HT-29 (cell line): ENCODE measurements at regions not wholly inside any gene's neighbourhood (a gene's known extent, or its start where the extent isn't known, plus 50 kb on each side); places are given as distances from the start of the nearest gene placed in this dataset.
"Not testable (repeated sequence)": the region's sequence is repeated elsewhere in the genome, so short reads cannot be mapped to it uniquely, and the experiment has no call there.

Experiments used
- DNase-seq: peaks from one replicate; pipeline ENCODE4 v3.0.0-alpha.2; 2015; ENCODE audit warnings: low spot score

DNA sequence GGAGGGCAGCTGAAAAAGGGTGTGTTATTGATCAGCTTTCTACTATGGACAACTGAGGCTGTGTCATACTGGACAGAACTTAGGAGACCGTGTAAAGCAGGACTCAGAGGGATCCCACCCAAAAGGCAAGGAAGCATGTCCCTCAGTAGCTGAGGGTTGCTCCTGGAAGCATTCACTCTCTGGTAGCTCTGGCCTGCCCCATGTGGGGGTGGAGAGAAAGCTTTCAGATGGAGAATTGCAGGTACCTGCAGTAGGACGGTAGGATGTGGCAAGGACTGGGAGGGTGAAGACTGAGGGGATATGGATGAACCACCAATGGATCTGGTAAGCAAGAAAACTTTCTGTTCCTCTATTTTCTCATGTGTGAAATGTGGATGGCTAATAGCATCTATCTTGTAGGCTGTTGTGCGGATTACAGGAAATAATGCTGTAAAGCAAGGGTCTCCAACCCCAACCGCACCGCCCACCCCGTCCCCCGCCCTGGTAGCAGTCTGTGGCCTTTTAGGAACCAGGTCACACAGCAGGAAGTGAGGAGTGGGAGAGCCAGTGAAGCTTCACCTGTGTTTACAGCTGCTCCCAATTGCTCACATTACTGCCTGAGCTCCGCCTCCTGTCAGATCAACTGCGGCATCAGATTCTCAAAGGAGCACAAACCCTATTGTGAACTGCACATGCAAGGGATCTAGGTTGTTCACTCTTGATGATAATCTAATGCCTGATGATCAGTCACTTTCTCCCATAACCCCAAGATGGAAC, 157.7 kb upstream of the PROK2 start:
- DNase-seq, result no peak

DNA sequence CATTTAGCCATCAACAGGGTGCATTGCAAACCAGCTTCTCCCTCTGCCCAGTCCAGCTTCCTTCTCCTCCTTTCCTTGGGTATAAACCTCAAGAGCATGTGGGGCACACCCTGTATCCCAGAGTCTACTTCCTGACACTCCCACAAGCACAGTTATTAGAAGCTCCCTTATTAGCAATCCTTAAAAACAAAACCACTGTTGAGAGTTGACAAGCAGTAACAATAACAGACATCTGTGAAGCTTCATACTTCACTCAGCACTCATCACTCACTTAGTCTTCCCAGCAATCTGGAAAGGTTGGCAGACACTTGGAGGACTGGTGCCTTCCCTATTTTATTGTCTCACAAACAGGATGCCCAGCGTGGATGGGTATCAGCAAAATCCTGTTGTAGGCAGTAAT, 155.5 kb upstream of the PROK2 start:
- DNase-seq, result no peak

GRCh38 chr3:71938081-71938480, 153.1 kb upstream of the PROK2 start:
- DNase-seq, result not testable (repeated sequence)

DNA sequence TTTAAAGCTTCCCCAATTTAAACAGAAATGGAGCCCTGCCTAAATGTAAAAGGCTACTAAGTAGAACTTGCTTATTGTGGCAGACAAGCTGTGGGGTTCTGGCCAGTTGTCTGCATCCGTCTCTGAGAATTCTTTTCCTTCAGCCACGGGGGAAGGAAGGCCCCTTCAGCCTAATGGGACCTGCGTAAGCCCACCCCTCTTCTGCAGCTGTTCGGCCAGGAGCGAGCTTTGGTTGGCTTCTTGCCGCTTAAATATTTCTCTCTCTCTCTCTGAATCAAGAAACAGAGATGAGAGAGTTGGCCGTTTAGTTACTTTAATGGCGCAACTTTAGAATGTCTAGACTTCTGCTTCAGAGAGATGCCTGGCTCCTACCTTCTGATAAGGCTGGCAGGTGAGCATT, 151.7 kb upstream of the PROK2 start:
- no peak for DNase-seq

- no peak for DNase-seq
Measured at GRCh38 chr3:71934520-71935270, 149.7 kb upstream of the PROK2 start.

GRCh38 chr3:71931922-71932321, 147.0 kb upstream of the PROK2 start:
- DNase-seq, result no peak

DNA sequence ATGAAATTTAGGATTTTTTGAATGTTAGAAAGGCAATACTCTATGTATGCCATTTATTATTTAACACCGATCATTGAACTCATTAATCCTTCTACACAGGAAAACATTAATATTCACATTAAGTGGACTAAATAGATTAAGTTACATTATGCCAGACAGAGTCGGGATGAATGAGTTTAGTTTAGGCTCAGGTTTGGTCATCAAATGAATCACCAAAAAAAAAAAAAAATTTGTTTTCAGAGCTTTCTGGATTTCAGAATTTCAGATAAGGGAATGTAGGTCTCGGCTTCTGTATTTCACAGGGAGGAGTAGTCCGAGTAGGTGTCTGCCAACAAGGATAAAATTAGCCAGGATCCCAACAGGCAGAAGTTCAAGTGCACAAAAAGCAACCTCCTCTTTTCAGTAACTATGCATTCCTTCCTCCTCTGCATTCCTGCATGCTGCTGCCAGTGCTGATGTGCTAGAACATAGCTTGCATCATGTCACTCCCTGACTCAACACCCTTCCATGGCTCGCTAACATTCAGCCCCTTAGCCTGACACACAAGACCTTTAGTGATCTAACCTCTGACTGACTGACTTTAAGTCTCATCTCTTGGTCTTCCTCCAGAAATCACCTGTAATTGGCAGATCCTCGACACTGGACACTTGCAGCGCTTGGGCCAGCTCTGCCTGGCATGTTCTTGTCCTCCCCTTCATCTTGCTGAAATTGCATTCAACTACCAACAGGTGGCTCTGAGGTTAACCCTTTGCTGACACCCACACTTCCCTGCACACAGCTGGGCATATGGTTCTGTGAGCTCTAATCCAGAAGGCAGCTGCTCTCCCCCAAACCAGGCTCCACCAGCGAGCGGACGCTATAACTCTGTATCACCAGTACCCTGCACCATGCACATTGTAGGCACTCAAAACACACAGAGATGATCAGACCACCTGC, 145.4 kb upstream of the PROK2 start:
- peak; percentile 25 for DNase-seq

DNA sequence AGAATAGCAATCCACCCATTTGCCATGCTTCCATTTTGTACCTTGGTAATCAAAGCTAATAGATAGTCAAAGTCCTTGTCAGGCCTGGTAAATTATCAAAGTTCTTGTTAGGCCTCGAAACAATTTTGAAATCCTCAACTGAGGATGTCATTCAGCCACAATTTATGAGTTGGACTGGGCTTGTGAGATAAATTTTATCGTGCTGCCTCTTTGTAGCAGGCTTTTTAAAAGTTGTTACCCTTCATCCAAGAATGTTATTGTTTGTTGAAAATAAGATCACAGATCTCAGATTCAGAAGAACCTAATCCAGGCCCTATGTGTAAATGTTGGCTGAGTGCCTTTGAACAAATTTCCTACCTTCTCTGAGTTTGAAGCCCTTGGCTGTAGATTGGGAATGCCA, 143.3 kb upstream of the PROK2 start:
- no peak for DNase-seq

- DNase-seq, result no peak
Measured at GRCh38 chr3:71927505-71928066, 142.6 kb upstream of the PROK2 start.

DNA sequence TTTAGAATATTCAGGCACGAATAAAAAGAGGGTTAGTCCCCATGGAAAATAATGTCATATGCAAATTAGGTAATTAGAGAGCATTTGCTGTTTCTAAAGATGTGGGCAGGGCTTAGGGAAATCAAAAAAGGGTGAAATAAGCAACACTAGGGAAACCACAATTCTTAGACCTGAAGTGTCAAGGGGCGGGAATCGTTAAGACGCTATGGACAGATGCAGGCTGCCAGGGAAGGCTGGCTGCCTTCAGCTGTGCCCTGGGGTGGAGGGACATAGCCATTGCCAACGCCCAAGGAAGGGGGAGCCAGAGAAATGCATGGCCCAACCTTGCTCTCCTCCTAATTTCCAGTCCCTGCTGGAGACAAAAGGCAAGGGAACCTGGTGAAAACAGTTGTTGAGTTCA, 141.7 kb upstream of the PROK2 start:
- DNase-seq, result no peak

GRCh38 chr3:71926262-71926600, 141.3 kb upstream of the PROK2 start:
- DNase-seq, result peak; percentile 72

GRCh38 chr3:71925511-71926261, 140.7 kb upstream of the PROK2 start:
- not testable (repeated sequence) for DNase-seq

DNA sequence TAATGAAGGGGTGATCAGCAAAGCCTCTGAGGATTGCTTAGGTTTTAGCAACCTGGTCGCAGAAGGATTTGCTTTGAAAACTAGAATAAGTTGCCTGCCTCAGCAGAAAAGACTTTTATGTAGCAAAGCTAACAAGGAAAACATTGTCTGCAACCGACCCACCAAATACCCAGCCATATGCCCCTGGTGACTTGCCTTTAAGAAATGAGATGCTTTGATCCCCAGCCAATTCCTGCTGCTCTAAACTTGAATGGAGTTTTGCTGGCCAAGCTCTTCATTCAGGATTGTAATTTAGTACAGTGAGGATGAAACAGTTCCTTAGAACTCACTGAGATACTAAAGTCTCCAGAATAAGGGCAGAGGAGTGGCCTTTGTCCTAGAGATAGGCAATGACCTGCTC, 139.8 kb upstream of the PROK2 start:
- DNase-seq, result no peak

GRCh38 chr3:71921036-71921435, 136.1 kb upstream of the PROK2 start:
- DNase-seq, result no peak

DNA sequence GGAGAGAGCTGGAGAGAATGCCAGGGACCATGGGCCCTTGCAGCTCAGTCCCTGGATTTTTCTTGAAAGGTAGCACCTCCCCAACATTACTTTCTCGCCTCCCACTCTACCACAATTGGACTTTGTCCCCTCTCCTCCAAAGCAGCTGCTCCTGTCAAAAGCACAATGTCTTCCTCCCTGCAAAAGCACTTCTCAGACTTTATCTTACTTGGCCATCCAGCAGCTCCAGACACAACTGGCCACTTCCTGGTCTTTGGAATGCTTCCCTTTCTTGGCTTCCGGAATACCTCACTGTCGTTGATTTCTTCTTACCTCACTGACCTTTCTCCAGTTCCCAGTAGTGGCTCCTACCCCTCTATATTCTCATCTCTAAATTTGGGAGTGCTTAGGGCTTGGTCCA, 134.6 kb upstream of the PROK2 start:
- DNase-seq, result peak; percentile 12

GRCh38 chr3:71917545-71917944, 132.6 kb upstream of the PROK2 start:
- no peak for DNase-seq

DNA sequence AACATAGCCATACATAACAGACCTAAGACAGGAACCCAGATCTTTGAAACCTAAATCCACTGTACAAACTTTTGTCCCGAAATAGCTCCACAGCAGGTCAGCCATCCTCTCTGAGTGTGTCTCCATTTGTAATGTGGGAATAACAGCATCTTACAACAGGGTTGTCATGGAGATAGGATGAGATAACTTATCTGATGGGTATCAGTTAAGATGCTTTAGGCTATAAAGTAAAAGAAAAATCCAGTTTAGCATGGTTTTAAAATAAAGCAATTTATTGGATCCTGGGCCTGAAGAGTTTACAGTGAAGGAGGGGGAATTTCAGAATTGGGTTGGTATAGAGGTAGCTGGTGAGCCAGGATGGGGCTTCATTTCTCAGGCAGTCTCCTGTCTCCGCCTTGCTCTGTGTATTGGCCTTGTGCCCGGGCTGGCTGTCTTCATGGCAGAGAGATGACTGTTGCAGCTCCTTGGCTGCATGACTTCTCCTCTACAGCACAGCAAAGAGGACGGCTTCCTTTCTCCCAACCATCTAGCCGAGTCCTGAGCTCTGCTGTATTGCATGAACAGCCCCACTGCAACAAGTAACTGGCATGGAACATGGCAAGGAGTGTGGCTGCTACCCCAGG, 131.9 kb upstream of the PROK2 start:
- no peak for DNase-seq

DNA sequence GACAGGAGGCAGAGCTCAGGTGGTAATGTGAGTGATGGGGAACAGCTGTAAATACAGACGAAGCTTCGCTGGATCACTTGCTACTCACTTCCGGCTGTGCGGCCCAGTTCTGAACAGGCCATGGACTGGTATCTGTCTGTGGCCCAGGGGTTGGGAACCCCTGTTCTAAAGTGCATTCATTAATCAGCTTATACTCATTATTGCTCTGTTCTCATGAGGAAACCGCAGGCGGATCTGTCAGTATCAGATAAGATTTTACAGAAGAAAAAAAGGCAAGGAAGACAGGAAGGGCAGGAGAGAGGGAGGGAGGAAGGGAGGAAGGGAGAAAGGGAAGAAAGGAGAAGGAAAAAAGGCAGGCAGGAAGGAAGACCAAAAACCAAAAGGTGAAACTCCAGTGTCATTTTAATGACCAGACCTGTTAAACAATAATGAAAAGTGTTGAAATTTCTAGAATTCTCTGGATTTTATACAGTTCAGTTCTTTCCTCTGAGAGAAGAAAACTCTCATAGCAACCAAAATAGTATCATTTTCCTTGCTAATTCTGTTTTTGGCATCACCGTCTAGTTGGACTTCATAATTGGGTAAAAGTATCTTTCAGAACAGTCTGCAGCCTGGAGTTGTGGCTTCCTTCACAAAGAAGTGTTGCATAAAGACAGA, 128.0 kb upstream of the PROK2 start:
- no peak for DNase-seq

DNA sequence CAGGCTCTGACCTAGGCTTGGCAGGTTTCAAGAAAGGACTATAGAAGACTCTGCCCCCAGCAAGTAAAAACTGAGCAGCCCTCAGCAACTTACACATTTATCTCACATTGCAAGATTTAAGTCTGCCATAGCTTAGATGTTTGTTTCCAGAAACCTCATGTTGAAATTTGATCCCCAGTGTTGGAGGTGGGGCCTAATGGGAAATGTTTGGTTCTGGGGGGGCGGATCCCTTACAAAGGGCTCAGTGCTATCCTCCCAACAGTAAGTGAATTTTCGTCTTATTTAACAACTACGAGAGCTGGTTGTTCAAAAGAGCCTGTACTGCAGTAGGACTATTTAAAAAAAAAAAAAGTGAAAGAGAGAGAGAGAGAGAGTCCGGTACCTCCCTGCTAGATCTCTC, 125.2 kb upstream of the PROK2 start:
- DNase-seq, result no peak

DNA sequence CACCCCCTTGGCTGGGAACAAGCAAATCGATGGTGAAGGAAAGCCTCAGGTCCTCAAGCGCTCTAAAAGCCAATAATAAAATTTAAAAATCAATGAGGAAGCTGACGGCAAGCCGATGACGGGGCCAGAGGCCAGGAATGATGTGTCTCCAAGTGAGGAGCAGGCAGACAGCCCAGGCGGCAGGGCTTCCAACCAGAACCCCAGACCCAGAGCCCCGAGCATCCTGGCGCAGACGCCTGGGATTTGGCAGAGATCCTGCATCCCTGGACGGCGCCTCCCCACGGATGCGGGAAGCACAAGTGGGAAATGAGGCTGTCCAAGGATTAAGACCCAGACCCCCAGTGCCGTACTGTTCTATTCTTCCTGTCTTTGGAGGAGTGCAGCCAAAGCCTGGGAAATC, 123.0 kb upstream of the PROK2 start:
- DNase-seq, result no peak
